T-helper 1 cell treated with Interleukin-12 subunit alpha and Interleukin-12 subunit beta and Interleukin-4 antibody, amounts not matched to agents 30 ng/mL and 1 ng/mL, for 36 hours (primary cell): ENCODE measurements at regions not wholly inside any gene's neighbourhood (a gene's known extent, or its start where the extent isn't known, plus 50 kb on each side); places are given as distances from the start of the nearest gene placed in this dataset.

ENCODE experiments used
- intact Hi-C: fragments of 100-400 bp; cut with micrococcal nuclease; formaldehyde crosslinking; loops from one replicate; pipeline ENCODE4 v1.15.1; 2024

DNA sequence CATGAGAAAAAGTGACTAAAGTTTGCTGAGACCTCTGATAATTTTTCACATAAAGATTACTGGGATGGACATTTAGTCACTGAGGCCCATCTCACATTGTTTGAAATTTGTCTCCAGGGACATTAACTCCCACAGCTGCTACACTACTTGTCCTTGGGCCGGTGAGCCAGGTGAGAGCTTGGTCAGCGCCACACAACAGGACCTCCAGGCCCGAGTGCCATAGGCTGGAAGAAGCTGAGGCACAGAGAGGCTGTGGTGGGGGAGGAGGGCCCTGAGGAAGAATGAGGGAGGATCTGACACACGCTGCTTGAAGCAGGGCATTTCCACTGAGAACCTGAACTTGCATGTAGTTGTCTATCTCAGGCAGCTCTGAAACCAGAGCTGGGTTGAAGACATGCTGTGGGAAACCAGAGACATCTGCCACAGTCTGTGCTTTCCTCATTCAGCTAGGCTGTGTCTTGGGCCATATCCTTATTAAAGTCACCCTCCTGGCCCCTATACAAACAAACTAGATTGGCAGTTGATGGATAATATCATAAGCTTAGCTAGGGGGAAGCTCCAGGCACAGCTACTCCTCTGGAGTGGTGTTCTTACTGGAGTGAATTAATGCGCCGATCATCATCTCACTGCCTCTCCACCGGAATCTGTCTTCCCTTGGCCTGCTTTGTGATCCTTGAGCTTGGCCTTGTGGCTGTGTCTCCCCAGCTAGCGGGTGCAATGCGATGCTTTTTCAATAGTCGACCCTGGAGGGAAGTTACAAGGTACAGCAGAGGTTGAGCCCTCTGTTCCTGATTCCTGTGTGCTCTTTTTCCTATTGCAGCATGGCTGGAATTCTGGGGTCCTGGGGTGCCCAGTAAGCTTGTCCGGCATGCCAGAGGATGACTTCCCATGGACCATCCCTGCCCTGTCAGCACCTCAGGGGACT is 225.3 kb upstream of the B3GAT1 start:
- intact Hi-C loops, result no loop called here

DNA sequence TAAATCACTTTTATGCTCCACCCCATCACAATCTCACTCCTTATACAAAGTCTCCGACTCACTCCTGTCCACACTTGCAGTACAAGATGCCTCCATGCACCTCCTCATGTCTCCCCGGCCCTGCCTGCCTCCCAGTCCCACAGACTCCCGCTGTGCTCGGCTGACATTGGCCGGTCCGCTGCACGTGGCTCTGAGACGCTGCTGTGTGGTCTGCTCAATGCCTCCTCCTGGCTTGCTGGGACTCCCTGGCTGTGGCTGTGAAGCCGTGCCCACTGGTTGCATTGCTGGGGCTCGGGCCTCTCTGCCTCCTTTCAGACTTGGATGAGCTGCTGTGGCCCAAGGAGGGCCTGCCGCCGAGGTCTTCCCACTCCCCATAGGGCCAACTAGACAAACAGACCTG is 224.0 kb upstream of the B3GAT1 start:
- intact Hi-C loops, result no loop called here

DNA sequence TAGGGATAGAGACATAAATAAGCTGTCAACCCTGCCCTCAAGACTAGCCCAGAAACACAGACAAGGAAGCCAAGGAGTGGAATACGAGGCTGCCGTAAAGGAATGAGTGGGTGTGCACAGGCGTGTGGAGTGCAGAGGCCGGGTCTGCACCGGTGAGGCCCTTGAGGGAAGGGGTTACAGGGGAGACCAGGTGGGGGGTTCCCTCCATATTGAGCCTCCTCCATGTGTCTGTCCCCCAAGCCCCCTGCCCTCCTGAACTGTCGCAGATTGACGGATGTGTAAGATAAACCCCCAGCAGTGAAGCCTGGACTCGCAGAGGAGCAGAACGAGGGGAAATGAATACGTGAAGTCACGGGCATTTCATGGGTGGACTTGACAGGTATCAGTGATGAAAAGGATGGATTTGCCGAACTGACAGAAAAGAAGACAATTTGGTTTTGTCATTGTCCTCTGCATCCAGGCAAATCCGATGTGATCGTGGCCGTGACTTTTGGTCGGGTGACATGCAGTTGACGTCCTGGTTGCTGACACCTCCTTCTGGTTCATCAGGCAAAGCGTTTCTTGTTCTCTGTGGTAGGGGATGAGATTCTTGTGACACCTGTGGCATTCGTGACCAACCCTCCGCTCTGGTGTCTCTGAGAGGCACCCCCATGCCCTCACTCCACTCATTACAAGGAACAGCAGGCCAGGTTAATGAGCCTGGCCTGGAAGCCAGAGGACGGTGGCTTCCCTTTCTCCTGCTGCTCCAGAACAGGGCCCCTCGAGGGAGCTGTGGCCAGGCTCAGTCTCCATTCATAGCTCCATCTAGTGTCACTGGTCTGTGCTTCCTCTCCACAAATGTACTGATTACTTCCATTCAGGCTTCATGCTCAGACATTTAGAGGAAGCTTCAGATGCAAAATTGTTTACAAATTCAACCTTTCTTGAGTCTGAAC is 223.1 kb upstream of the B3GAT1 start:
- intact Hi-C loops, result no loop called here

DNA sequence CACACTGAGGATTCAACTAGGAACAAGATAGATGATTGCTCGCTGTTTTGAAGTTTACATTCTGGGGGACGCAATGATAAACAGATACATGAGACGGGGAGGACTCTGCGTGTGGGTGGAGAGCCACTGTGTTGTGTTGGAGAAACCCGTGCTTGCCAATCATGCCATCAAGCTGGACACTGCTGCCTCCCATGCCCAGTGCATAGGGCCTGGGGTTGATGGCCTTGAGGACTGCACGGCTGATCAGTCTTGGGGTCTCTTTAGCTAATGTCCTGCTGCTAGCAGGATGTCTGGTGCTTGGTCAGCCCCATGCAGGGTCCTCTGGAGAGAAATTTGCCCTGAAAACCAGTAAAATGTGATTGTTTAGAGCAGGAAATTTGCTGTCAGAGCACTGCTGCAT is 221.2 kb upstream of the B3GAT1 start:
- intact Hi-C loops, result no loop called here

GRCh38 chr11:134632347-134633119 is 220.5 kb upstream of the B3GAT1 start:
- intact Hi-C loops, result no loop called here

GRCh38 chr11:134630861-134631260 is 218.8 kb upstream of the B3GAT1 start:
- intact Hi-C loops, result no loop called here

DNA sequence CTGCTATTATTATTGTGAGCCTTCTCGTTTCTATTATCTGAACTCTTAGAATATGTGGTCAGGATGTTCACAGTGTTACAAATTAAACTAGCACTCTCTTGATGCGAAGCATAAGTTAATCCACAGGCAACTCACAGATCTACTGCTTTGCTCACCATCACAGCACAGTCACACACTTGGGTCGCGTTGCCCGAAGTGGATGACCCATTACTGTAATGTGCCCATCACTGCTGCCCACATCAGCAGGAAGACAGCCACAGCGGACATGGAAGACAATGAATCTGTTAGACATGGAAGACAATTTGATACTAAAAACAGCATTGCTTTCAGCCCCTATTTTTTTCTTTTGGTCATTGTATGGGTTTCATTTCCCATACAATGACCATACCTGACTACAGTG is 216.4 kb upstream of the B3GAT1 start:
- intact Hi-C loops, result no loop called here

DNA sequence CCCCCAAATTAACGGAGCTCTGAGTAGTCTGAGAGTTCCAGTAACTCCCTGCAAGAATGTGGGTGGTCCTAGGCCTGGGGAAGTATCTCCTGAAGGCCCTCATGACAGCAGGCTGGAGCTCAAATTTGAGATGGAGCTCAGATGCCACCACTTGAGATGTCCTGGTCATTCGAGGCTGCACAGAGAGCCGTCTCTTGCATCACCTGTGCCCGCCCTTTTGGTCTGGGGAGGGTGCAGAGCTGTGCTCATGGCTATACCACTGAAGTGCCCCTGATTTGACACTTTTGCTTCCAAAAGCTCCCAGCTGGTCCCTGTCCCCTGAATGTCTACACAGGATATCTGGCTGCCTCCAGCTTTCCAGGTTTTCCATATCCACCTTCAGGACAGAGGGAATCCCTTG is 214.0 kb upstream of the B3GAT1 start:
- intact Hi-C loops, result no loop called here

- intact Hi-C loops, result no loop called here
Measured at GRCh38 chr11:134625631-134626030, 213.6 kb upstream of the B3GAT1 start.

GRCh38 chr11:134625151-134625550 is 213.1 kb upstream of the B3GAT1 start:
- intact Hi-C loops, result no loop called here

- intact Hi-C loops, result no loop called here
Measured at GRCh38 chr11:134624166-134624920, 212.3 kb upstream of the B3GAT1 start.

DNA sequence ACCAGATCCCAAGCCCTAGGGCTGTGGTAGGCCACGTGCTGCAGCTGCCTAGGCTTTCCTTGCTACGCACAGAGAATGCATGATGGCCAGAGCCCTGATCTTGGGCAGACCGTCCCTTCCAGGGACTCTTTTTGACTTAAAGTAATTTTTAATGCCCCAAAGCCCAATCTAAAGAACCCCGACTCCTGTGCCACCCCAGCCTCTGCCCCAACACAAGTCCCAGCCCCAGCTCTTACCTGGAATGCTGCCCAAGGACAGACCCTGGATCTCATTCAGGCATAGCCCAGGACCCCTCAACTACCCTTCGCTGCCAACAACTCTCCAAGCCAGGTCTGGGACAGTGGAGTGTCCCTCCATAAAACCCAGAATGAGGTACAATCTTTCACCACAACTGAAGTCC is 211.7 kb upstream of the B3GAT1 start:
- intact Hi-C loops, result no loop called here

DNA sequence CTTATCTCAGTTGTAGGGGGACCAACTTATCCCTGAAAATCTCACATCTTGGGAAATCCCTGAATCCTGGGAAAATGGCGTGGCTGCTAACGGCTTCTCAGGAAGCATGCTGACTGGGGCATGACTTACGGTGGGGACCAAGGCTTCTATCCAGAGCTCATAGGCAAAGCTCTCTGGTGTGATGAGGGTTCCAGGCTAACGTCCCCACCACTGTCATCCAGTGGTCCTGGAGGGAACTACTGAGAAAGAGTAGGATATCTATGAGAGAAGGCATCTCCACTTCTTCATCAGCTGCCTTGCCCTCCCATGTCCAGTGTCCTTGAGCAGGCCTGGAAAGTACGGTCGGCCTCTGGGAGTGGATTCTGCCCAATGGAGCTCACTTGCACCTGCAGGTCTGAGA is 210.4 kb upstream of the B3GAT1 start:
- intact Hi-C loops, result no loop called here

DNA sequence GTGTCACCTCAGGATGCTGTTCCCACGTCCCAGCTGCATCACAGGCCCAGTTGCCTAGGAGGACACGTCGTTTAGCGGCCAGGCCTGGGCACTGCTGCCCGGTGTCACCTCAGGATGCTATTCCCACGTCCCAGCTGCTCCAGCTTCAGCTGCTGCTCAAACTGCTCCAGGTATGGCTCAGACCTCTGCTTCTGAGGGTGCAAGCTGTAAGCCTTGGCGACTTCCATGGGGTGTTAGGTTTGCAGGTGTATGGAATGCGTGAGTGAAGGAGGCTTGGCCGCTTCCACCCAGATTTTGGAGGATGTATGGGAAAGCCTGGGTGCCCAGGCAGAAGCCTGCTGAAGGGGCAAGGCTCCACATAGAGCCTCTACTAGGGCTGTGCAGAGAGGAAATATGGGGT is 205.3 kb upstream of the B3GAT1 start:
- intact Hi-C loops, result no loop called here

DNA sequence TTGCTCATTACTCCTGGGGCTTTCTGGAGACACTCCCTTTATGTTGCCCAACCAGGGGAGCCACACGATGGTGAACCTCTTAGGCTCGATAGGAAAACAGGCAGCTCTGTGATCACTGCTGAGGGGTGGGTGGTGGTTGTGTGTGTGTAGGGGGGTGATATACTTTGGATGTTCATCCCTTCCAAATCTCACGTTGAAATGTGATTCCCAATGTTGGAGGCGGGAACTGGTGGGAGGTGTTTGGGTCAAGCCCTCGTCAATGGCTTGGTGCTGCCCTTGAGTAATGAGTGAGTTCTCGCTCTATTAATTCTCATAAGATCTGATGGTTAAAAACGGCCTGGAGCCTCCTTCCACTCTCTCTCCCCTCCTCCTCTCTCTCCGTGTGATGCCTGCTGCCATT is 204.0 kb upstream of the B3GAT1 start:
- intact Hi-C loops, result no loop called here

- intact Hi-C loops, result no loop called here
Measured at GRCh38 chr11:134615041-134615615, 203.1 kb upstream of the B3GAT1 start.

- intact Hi-C loops, result no loop called here
Measured at GRCh38 chr11:134614141-134614540, 202.1 kb upstream of the B3GAT1 start.

- intact Hi-C loops, result no loop called here
Measured at GRCh38 chr11:134613646-134614045, 201.6 kb upstream of the B3GAT1 start.

DNA sequence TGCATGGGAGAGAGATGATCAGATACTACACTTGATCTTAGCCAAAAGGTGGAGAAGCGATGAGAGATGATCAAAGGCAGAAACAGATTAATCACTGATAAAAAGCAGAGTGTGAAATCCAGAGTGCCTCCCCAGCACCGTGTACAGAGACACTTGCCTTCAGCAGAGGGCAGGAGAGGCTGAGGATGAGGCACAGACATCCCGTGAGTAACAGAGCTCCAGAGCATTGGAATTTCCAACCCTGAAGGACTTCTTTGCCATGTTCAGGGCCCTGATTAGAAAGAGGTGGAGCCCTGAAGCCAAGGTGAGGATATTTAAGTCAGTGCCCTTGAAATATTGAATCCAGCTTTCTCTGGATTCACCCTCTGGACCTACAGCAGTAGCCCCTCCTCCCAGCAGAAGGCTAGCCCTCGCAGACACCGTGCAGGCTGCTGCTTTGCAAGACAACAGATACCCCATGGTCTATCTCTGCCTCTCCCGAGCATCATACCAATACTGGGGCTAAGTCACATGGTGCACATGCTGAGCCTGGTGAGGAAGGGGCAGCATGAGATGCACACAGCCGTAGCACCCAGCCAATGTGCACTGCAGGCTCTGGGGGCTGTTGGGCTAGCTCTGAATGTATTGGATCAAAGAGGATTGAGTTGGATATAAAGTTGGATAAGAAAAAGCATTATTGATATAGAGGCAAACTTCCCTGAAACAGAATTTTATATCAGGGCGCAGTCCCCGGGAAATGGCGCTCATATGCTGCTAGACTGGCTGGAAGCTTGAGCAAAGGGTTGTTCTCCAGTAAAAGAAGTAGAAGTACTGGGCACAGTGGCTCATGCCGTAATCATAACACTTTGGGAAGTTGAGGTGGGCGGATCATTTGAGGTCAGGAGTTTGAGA is 200.3 kb upstream of the B3GAT1 start:
- intact Hi-C loops, result no loop called here
